ENCODE measurements at regions not wholly inside any gene's neighbourhood (a gene's known extent, or its start where the extent isn't known, plus 50 kb on each side); places are given as distances from the start of the nearest gene placed in this dataset.

- intact Hi-C loops (cut with DNase I): loop anchor here in 5 of 10 donors (2.0 to 10.0 kb wide), 5 partner anchors 91 to 146 kb away; partner anchors contain the start of gene SPRY1 (in 1 of the 5)
- H3K4me3 ChIP-seq: no peak overlapping the region
- no peak for TF ChIP-seq POLR2A (IDR thresholded peaks at IDR 0.05)
- no peak for TF ChIP-seq CTCF (IDR thresholded peaks at IDR 0.05)
- no peaks in the 10 kb centered on the region for H3K36me3 ChIP-seq
- H3K4me1 ChIP-seq: peaks cover 0 to 47% (median 29%) of the 10 kb centered on the region in 12 donors
- ATAC-seq (peak; percentile 52 to 83 (median 82)), DNase-seq (peak; percentile 45 to 70 (median 63))
- H3K27ac ChIP-seq: peak overlapping the region in 9 of 12 donors; percentile 21 to 70 (median 44)
- no peaks in the 10 kb centered on the region for H3K27me3 ChIP-seq
- peaks cover 0 to 9% (median 0%) of the 10 kb centered on the region in 12 donors for H3K9me3 ChIP-seq
These were observed 145.8 kb upstream of the SPRY1 start for GRCh38 chr4:123250843-123251242.

GRCh38 chr4:123255971-123256370 is 140.6 kb upstream of the SPRY1 start:
- TF ChIP-seq POLR2A (IDR thresholded peaks at IDR 0.05) (no peak), CTCF (IDR thresholded peaks at IDR 0.05) (no peak)
- WGBS, 4 donors: 91 to 94% (median 92%) methylated on average over 6 of the region's 6 CpGs
- Histone ChIP-seq H3K27me3 (no peaks in the 10 kb centered on the region), H3K9me3 (peaks cover 0 to 9% (median 0%) of the 10 kb centered on the region in 12 donors), H3K4me3 (no peak overlapping the region), H3K27ac (no peak overlapping the region), H3K36me3 (no peaks in the 10 kb centered on the region), H3K4me1 (peaks cover 0 to 41% (median 15%) of the 10 kb centered on the region in 12 donors)
- intact Hi-C loops (cut with DNase I): loop anchor here in 2 of 10 donors (10.0 kb wide), 2 partner anchors 89 to 129 kb away; no protein-coding TSS in a partner anchor
- ATAC-seq (no peak), DNase-seq (no peak)

- WGBS, 4 donors: 79 to 89% (median 83%) methylated on average over 4 of the region's 4 CpGs
- Histone ChIP-seq H3K27ac (no peak overlapping the region), H3K27me3 (no peaks in the 10 kb centered on the region), H3K4me1 (peaks cover 0 to 33% (median 12%) of the 10 kb centered on the region in 12 donors), H3K9me3 (peaks cover 0 to 9% (median 0%) of the 10 kb centered on the region in 12 donors), H3K4me3 (no peak overlapping the region), H3K36me3 (no peaks in the 10 kb centered on the region)
- intact Hi-C loops (cut with DNase I): loop anchor here in 2 of 10 donors (10.0 kb wide), 2 partner anchors 88 to 128 kb away; no protein-coding TSS in a partner anchor
- no peak for ATAC-seq
- TF ChIP-seq POLR2A (IDR thresholded peaks at IDR 0.05) (no peak), CTCF (IDR thresholded peaks at IDR 0.05) (no peak)
- DNase-seq: no peak
These were observed 139.7 kb upstream of the SPRY1 start for GRCh38 chr4:123256901-123257300.

GRCh38 chr4:123257591-123257990 is 139.0 kb upstream of the SPRY1 start:
- H3K27ac ChIP-seq: peak overlapping the region in 1 of 12 donors; percentile 4

More at GRCh38 chr4:123257591-123257990, 139.0 kb upstream of the SPRY1 start:
- intact Hi-C loops (cut with DNase I): loop anchor here in 2 of 10 donors (10.0 kb wide), 2 partner anchors 87 to 127 kb away; no protein-coding TSS in a partner anchor
- 41 to 51% (median 44%) methylated on average over 4 of the region's 4 CpGs for WGBS, 4 donors
- no peak for TF ChIP-seq POLR2A (IDR thresholded peaks at IDR 0.05)
- TF ChIP-seq CTCF (IDR thresholded peaks at IDR 0.05): no peak
- Histone ChIP-seq H3K27me3 (no peaks in the 10 kb centered on the region), H3K4me3 (no peak overlapping the region), H3K36me3 (no peaks in the 10 kb centered on the region), H3K4me1 (peaks cover 0 to 33% (median 12%) of the 10 kb centered on the region in 12 donors), H3K9me3 (peaks cover 0 to 9% (median 0%) of the 10 kb centered on the region in 12 donors)
- ATAC-seq (no peak), DNase-seq (no peak)

Data from heart left ventricle (tissue), 16 donors.